Neuronal stem cell (in vitro differentiated cells): ENCODE measurements at regions not wholly inside any gene's neighbourhood (a gene's known extent, or its start where the extent isn't known, plus 50 kb on each side); places are given as distances from the start of the nearest gene placed in this dataset.

Experiments used
- DNase-seq: peaks from one replicate; pipeline ENCODE4 v3.0.0-alpha.2; 2013; ENCODE audit warnings: low spot score
- H2AFZ ChIP-seq: one replicate; pipeline ENCODE4 v1.6.1; 2013; ENCODE audit warnings: mild to moderate bottlenecking, low read length, inconsistent platforms
- H2AK5ac ChIP-seq: 2 replicates; pipeline ENCODE4 v1.6.1; 2013; ENCODE audit warnings: low read depth, mild to moderate bottlenecking, inconsistent platforms, low read length, moderate library complexity, mixed read lengths
- H2BK120ac ChIP-seq: 2 replicates; pipeline ENCODE4 v1.6.1; 2013; ENCODE audit warnings: low read depth, mild to moderate bottlenecking, inconsistent platforms, low read length, moderate library complexity, mixed read lengths
- H2BK12ac ChIP-seq: one replicate; pipeline ENCODE4 v1.6.1; 2013; ENCODE audit warnings: low read length, inconsistent platforms
- H2BK15ac ChIP-seq: 2 replicates; pipeline ENCODE4 v1.6.1; 2013; ENCODE audit warnings: mild to moderate bottlenecking, low read length, inconsistent platforms, mixed read lengths
- H2BK5ac ChIP-seq: one replicate; pipeline ENCODE4 v1.6.1; 2013; ENCODE audit warnings: inconsistent platforms, mild to moderate bottlenecking, low read length, moderate library complexity
- H3K14ac ChIP-seq: one replicate; pipeline ENCODE4 v1.6.1; 2013; ENCODE audit warnings: low read length, inconsistent platforms
- H3K18ac ChIP-seq: 2 replicates; pipeline ENCODE4 v1.6.1; 2013; ENCODE audit warnings: low read length, inconsistent platforms
- H3K23ac ChIP-seq: 2 replicates; pipeline ENCODE4 v1.6.1; 2013; ENCODE audit warnings: low read depth, mild to moderate bottlenecking, mixed read lengths, low read length, inconsistent platforms; ENCODE audit not compliant: poor library complexity
- H3K27ac ChIP-seq: replicated peaks from 3 replicates; pipeline ENCODE4 v1.5.1; 2013; ENCODE audit warnings: low read length, inconsistent platforms
- H3K27me3 ChIP-seq, 3 experiments: 2 replicates each; pipeline ENCODE4 v1.6.1; 2013; ENCODE audit warnings: low read length in 3 of 3, mild to moderate bottlenecking in 2 of 3, inconsistent platforms in 1 of 3, low read depth in 1 of 3, mixed read lengths in 1 of 3, moderate library complexity in 1 of 3; ENCODE audit not compliant: control insufficient read depth in 3 of 3, insufficient read depth in 3 of 3
- H3K36me3 ChIP-seq, 2 donors: replicated peaks in 1 of 2; 2 replicates each; pipeline ENCODE4 v1.6.1; 2013; ENCODE audit warnings: low read length in 2 of 2; ENCODE audit not compliant: control insufficient read depth in 2 of 2, insufficient read depth in 2 of 2
- H3K4ac ChIP-seq: 2 replicates; pipeline ENCODE4 v1.6.1; 2013; ENCODE audit warnings: inconsistent platforms, mild to moderate bottlenecking, low read length, moderate library complexity
- H3K4me1 ChIP-seq, 2 donors: 1 replicate in 1 of 2; 2 replicates in 1 of 2; pipeline ENCODE4 v1.6.1; 2013; ENCODE audit warnings: low read length in 2 of 2, low read depth in 1 of 2; ENCODE audit not compliant: control insufficient read depth in 2 of 2, insufficient read depth in 1 of 2
- H3K4me2 ChIP-seq: one replicate; pipeline ENCODE4 v1.6.1; 2013; ENCODE audit warnings: mild to moderate bottlenecking, low read length, inconsistent platforms; ENCODE audit not compliant: insufficient read depth, poor library complexity, severe bottlenecking
- H3K4me3 ChIP-seq, 2 donors: 2 replicates each; pipeline ENCODE4 v1.5.1; 2013; ENCODE audit warnings: low read length in 2 of 2, mild to moderate bottlenecking in 2 of 2, inconsistent platforms in 1 of 2, moderate library complexity in 1 of 2
- H3K79me1 ChIP-seq: one replicate; pipeline ENCODE4 v1.6.1; 2013; ENCODE audit warnings: low read depth, mild to moderate bottlenecking, inconsistent platforms, low read length, moderate library complexity
- H3K9ac ChIP-seq: one replicate; pipeline ENCODE4 v1.6.1; 2013; ENCODE audit warnings: mild to moderate bottlenecking, low read depth, low read length, inconsistent platforms; ENCODE audit not compliant: poor library complexity
- H3K9me3 ChIP-seq, 2 donors: replicated peaks in 1 of 2; 2 replicates each; pipeline versions ENCODE3 to v1.6.1; 2013; ENCODE audit warnings: low read length in 2 of 2, mild to moderate bottlenecking in 2 of 2, inconsistent platforms in 1 of 2, low read depth in 1 of 2, mixed read lengths in 1 of 2, moderate library complexity in 1 of 2; ENCODE audit not compliant: control insufficient read depth in 2 of 2, insufficient read depth in 1 of 2
- H4K8ac ChIP-seq: one replicate; pipeline ENCODE4 v1.6.1; 2013; ENCODE audit warnings: low read depth, mild to moderate bottlenecking, inconsistent platforms, low read length, moderate library complexity
- H4K91ac ChIP-seq: one replicate; pipeline ENCODE4 v1.6.1; 2013; ENCODE audit warnings: low read length, low read depth, mild to moderate bottlenecking, inconsistent platforms; ENCODE audit not compliant: poor library complexity
- WGBS, 2 donors: extraction: QIAGEN DNeasy Blood & Tissue Kit; methylation state at CpG; one replicate each; pipeline ENCODE4 v1.1.7; 2013; ENCODE audit warnings: missing lambda C conversion rate in 2 of 2, mixed read lengths in 1 of 2; ENCODE audit not compliant: insufficient read length in 2 of 2, insufficient replicate concordance in 1 of 2; ENCODE audit errors: extremely low coverage in 2 of 2; 5-methylcytosine and 5-hydroxymethylcytosine counted together

GRCh38 chr4:84019626-84020025 is 479.5 kb downstream of the NKX6-1 start:
- Histone ChIP-seq H2AK5ac (no peak overlapping the region), H3K9ac (no peak overlapping the region), H2BK120ac (no peak overlapping the region), H3K4me2 (no peak overlapping the region), H3K9me3 (no peaks in the 10 kb centered on the region), H3K4ac (no peak overlapping the region), H3K23ac (no peak overlapping the region), H2BK12ac (no peak overlapping the region), H2BK15ac (no peak overlapping the region), H3K27ac (no peak overlapping the region), H2AFZ (no peak overlapping the region), H3K18ac (no peak overlapping the region), H3K14ac (no peak overlapping the region), H3K4me3 (no peak overlapping the region), H3K4me1 (no peaks in the 10 kb centered on the region), H3K79me1 (no peaks in the 10 kb centered on the region), H3K36me3 (no peaks in the 10 kb centered on the region), H4K8ac (no peak overlapping the region), H3K27me3 (no peaks in the 10 kb centered on the region), H2BK5ac (no peak overlapping the region), H4K91ac (no peak overlapping the region)
- no peak for DNase-seq
- no CpG with 5 or more reads among the region's 2 CpGs for WGBS, 2 donors

GRCh38 chr4:84003046-84003445 is 467.1 kb downstream of the GPAT3 start:
- no CpG with 5 or more reads among the region's 2 CpGs for WGBS, 2 donors

GRCh38 chr4:84001876-84002569 is 466.1 kb downstream of the GPAT3 start:
- Histone ChIP-seq H3K36me3 (no peaks in the 10 kb centered on the region), H3K18ac (no peak overlapping the region), H3K4ac (no peak overlapping the region), H4K91ac (no peak overlapping the region), H2BK120ac (no peak overlapping the region), H2BK12ac (no peak overlapping the region), H3K27ac (no peak overlapping the region), H4K8ac (no peak overlapping the region), H2AFZ (peak overlapping the region; percentile 13), H3K9ac (no peak overlapping the region), H2BK5ac (no peak overlapping the region), H3K23ac (no peak overlapping the region), H2AK5ac (no peak overlapping the region), H3K4me2 (no peak overlapping the region), H3K4me1 (peaks cover 0 to 4% of the 10 kb centered on the region in 2 donors), H3K79me1 (no peaks in the 10 kb centered on the region), H2BK15ac (no peak overlapping the region), H3K9me3 (no peaks in the 10 kb centered on the region), H3K14ac (no peak overlapping the region), H3K4me3 (no peak overlapping the region), H3K27me3 (no peaks in the 10 kb centered on the region)
- no CpG with 5 or more reads among the region's 2 CpGs for WGBS, 2 donors
- no peak for DNase-seq

More at GRCh38 chr4:84003046-84003445, 467.1 kb downstream of the GPAT3 start:
- no peaks in the 10 kb centered on the region for H3K79me1 ChIP-seq
- H3K27me3 ChIP-seq, result no peaks in the 10 kb centered on the region
- H3K4me3 ChIP-seq, result no peak overlapping the region
- H3K14ac ChIP-seq, result no peak overlapping the region
- H2AFZ ChIP-seq, result no peak overlapping the region
- no peak overlapping the region for H4K91ac ChIP-seq
- no peaks in the 10 kb centered on the region for H3K9me3 ChIP-seq
- H3K27ac ChIP-seq, result no peak overlapping the region
- H3K4me2 ChIP-seq, result no peak overlapping the region
- H3K23ac ChIP-seq, result no peak overlapping the region
- H2BK120ac ChIP-seq, result no peak overlapping the region
- no peak overlapping the region for H3K4ac ChIP-seq
- H4K8ac ChIP-seq, result no peak overlapping the region
- H2BK15ac ChIP-seq, result no peak overlapping the region
- no peaks in the 10 kb centered on the region for H3K36me3 ChIP-seq
- no peak overlapping the region for H2BK12ac ChIP-seq
- no peak overlapping the region for H3K18ac ChIP-seq
- no peak overlapping the region for H3K9ac ChIP-seq
- no peak overlapping the region for H2AK5ac ChIP-seq
- peaks cover 0 to 4% of the 10 kb centered on the region in 2 donors for H3K4me1 ChIP-seq
- H2BK5ac ChIP-seq, result no peak overlapping the region
- no peak for DNase-seq

- no peak overlapping the region for H3K4me3 ChIP-seq
- peaks cover 0 to 1% of the 10 kb centered on the region in 2 donors for H3K4me1 ChIP-seq
- H3K4ac ChIP-seq, result no peak overlapping the region
- H4K8ac ChIP-seq, result no peak overlapping the region
- H2BK120ac ChIP-seq, result no peak overlapping the region
- no peaks in the 10 kb centered on the region for H3K79me1 ChIP-seq
- no peak overlapping the region for H3K18ac ChIP-seq
- H2BK5ac ChIP-seq, result no peak overlapping the region
- no peak overlapping the region for H3K9ac ChIP-seq
- H4K91ac ChIP-seq, result no peak overlapping the region
- DNase-seq, result no peak
- no peak overlapping the region for H3K4me2 ChIP-seq
- no CpG with 5 or more reads among the region's 3 CpGs for WGBS, 2 donors
- no peaks in the 10 kb centered on the region for H3K36me3 ChIP-seq
- H3K27me3 ChIP-seq, result no peaks in the 10 kb centered on the region
- H3K23ac ChIP-seq, result no peak overlapping the region
- H3K9me3 ChIP-seq, result no peaks in the 10 kb centered on the region
- no peak overlapping the region for H3K27ac ChIP-seq
- H2AFZ ChIP-seq, result no peak overlapping the region
- H3K14ac ChIP-seq, result no peak overlapping the region
- no peak overlapping the region for H2AK5ac ChIP-seq
- H2BK12ac ChIP-seq, result no peak overlapping the region
- no peak overlapping the region for H2BK15ac ChIP-seq
These were observed 460.3 kb downstream of the GPAT3 start for GRCh38 chr4:83996254-83996653.
